PC-9 (cell line): ENCODE measurements at regions not wholly inside any gene's neighbourhood (a gene's known extent, or its start where the extent isn't known, plus 50 kb on each side); places are given as distances from the start of the nearest gene placed in this dataset.

Source experiments
- CTCF ChIP-seq: fragments of 200-600 bp; sonication (generic); conservative IDR thresholded peaks from 2 replicates; pipeline ENCODE4 v1.6.1; 2017; ENCODE audit warnings: mixed run types, antibody characterized with exemption, mild to moderate bottlenecking, moderate library complexity
- EZH2 ChIP-seq: fragments of 200-600 bp; sonication (generic); IDR thresholded peaks from 2 replicates; pipeline ENCODE4 v1.8.0; 2017; ENCODE audit warnings: antibody characterized with exemption, low read depth

- TF ChIP-seq EZH2: no peak
- no peak for TF ChIP-seq CTCF
Observed at GRCh38 chr16:6932871-6933385, 399.7 kb upstream of the RBFOX1 start.
